D721Med (cell line): ENCODE measurements at regions not wholly inside any gene's neighbourhood (a gene's known extent, or its start where the extent isn't known, plus 50 kb on each side); places are given as distances from the start of the nearest gene placed in this dataset.

Source experiments
- DNase-seq: peaks from one replicate; pipeline ENCODE4 v3.0.0; 2011; ENCODE audit warnings: low spot score; ENCODE audit not compliant: insufficient read length
- FAIRE-seq: peaks from 2 replicates; lab custom pipeline; 2011; peaks lifted over from hg19 to GRCh38; lab: Jason Lieb, UNC
- CTCF ChIP-seq: IDR thresholded peaks from 2 replicates; pipeline ENCODE4 v1.5.1; 2012; ENCODE audit warnings: mild to moderate bottlenecking, control low read depth; ENCODE audit not compliant: insufficient read depth; ENCODE audit errors: missing control alignments

- TF ChIP-seq CTCF: no peak
- FAIRE-seq (no peak), DNase-seq (no peak)
These were observed 1010.7 kb upstream of the AUTS2 start for GRCh38 chr7:68587599-68587998.

GRCh38 chr7:68601826-68602225, 996.4 kb upstream of the AUTS2 start:
- no peak for DNase-seq
- TF ChIP-seq CTCF: no peak
- no peak for FAIRE-seq

GRCh38 chr7:68604541-68604940, 993.7 kb upstream of the AUTS2 start:
- DNase-seq: no peak
- TF ChIP-seq CTCF: no peak
- no peak for FAIRE-seq

- no peak for TF ChIP-seq CTCF
- no peak for DNase-seq
- FAIRE-seq: no peak
These were observed 987.6 kb upstream of the AUTS2 start for GRCh38 chr7:68610701-68611100.

- no peak for TF ChIP-seq CTCF
- FAIRE-seq (no peak), DNase-seq (no peak)
These were observed 984.9 kb upstream of the AUTS2 start for GRCh38 chr7:68613405-68613804.

GRCh38 chr7:68613897-68614296, 984.4 kb upstream of the AUTS2 start:
- DNase-seq (no peak), FAIRE-seq (no peak)
- no peak for TF ChIP-seq CTCF

- no peak for TF ChIP-seq CTCF
- no peak for DNase-seq
- peak; percentile 35 for FAIRE-seq
These were observed 978.7 kb upstream of the AUTS2 start for GRCh38 chr7:68619526-68619925.
